ENCODE measurements at regions not wholly inside any gene's neighbourhood (a gene's known extent, or its start where the extent isn't known, plus 50 kb on each side); places are given as distances from the start of the nearest gene placed in this dataset.

- peaks cover 62 to 79% (median 75%) of the 10 kb centered on the region in 7 donors for H3K4me1 Mint-ChIP-seq
- peaks cover 0 to 30% (median 3%) of the 10 kb centered on the region in 5 donors for H3K36me3 Mint-ChIP-seq
- ChIA-PET POLR2A (interaction anchor here (0.8 to 6.8 kb wide), 35 partner anchors 8 to 583 kb away, joined by 3 to 112 read pairs (median 7); partner anchors contain the start of gene TNRC6C), CTCF (interaction anchor here (0.5 to 2.9 kb wide), 19 partner anchors 7 to 290 kb away, joined by 3 to 12 read pairs (median 4); no protein-coding TSS in a partner anchor)
- H3K36me3 ChIP-seq (ENCODE audit: control insufficient read depth in 2 of 3, insufficient read depth in 3 of 3, low read length in 3 of 3) = peaks cover 0 to 15% (median 0%) of the 10 kb centered on the region in 3 experiments
- no peaks in the 10 kb centered on the region for H3K9me3 ChIP-seq (ENCODE audit: control insufficient read depth in 2 of 3, low read length in 3 of 3)
- peak overlapping the region; percentile 95 to 100 (median 99) for H3K4me3 Mint-ChIP-seq
- no peak for DNase-seq
- H3K27ac Mint-ChIP-seq = peak overlapping the region; percentile 70 to 97 (median 96)
- H3K9me3 Mint-ChIP-seq = peaks cover 0 to 2% (median 0%) of the 10 kb centered on the region in 11 donors
- H3K27me3 Mint-ChIP-seq = no peaks in the 10 kb centered on the region
- H3K27me3 ChIP-seq (ENCODE audit: control insufficient read depth in 2 of 2, insufficient read depth in 2 of 2, low read length in 2 of 2) = no peaks in the 10 kb centered on the region
- H3K4me3 ChIP-seq (ENCODE audit: low read length) = peak overlapping the region; percentile 98
- peaks cover 60 to 67% of the 10 kb centered on the region in 2 donors for H3K4me1 ChIP-seq (ENCODE audit: control insufficient read depth in 2 of 2, insufficient read depth in 2 of 2, low read length in 2 of 2)
- H3K27ac ChIP-seq (ENCODE audit: low read depth, low read length) = peak overlapping the region; percentile 80
- ATAC-seq = no peak
- intact Hi-C loops (cut with micrococcal nuclease) = loop anchor here in 1 of 2 donors (10.0 kb wide), 1 partner anchor 749 kb away; the partner anchor contains the start of gene TMC6
Observed at GRCh38 chr17:77375108-77375916, 234.5 kb downstream of the SEC14L1 start.

GRCh38 chr17:77375917-77376651 is 235.3 kb downstream of the SEC14L1 start:
- Histone ChIP-seq H3K27ac (ENCODE audit: low read depth, low read length) (peak overlapping the region; percentile 80), H3K9me3 (ENCODE audit: control insufficient read depth in 2 of 3, low read length in 3 of 3) (no peaks in the 10 kb centered on the region), H3K36me3 (ENCODE audit: control insufficient read depth in 2 of 3, insufficient read depth in 3 of 3, low read length in 3 of 3) (peaks cover 0 to 15% (median 0%) of the 10 kb centered on the region in 3 experiments), H3K4me1 (ENCODE audit: control insufficient read depth in 2 of 2, insufficient read depth in 2 of 2, low read length in 2 of 2) (peaks cover 65 to 67% of the 10 kb centered on the region in 2 donors), H3K27me3 (ENCODE audit: control insufficient read depth in 2 of 2, insufficient read depth in 2 of 2, low read length in 2 of 2) (no peaks in the 10 kb centered on the region), H3K4me3 (ENCODE audit: low read length) (peak overlapping the region; percentile 98)
- intact Hi-C loops (cut with micrococcal nuclease) = loop anchor here (1.0 to 10.0 kb wide), 5 partner anchors 16 to 749 kb away; partner anchors contain the start of gene TMC6 (in 1 of the 2)
- ATAC-seq = peak; percentile 63
- H3K36me3 Mint-ChIP-seq = peaks cover 0 to 30% (median 3%) of the 10 kb centered on the region in 5 donors
- H3K27me3 Mint-ChIP-seq = no peaks in the 10 kb centered on the region
- ChIA-PET CTCF (interaction anchor here (0.5 to 2.9 kb wide), 12 partner anchors 13 to 118 kb away, joined by 3 to 10 read pairs (median 4); no protein-coding TSS in a partner anchor), POLR2A (interaction anchor here (0.6 to 6.8 kb wide), 31 partner anchors 11 to 119 kb away, joined by 3 to 112 read pairs (median 7); no protein-coding TSS in a partner anchor)
- peak overlapping the region; percentile 95 to 100 (median 99) for H3K4me3 Mint-ChIP-seq
- peak overlapping the region; percentile 70 to 97 (median 96) for H3K27ac Mint-ChIP-seq
- H3K4me1 Mint-ChIP-seq = peaks cover 57 to 79% (median 75%) of the 10 kb centered on the region in 7 donors
- DNase-seq = peak; percentile 38 to 78 (median 75)
- H3K9me3 Mint-ChIP-seq = peaks cover 0 to 2% (median 0%) of the 10 kb centered on the region in 11 donors

- Histone ChIP-seq H3K4me1 (ENCODE audit: control insufficient read depth in 2 of 2, insufficient read depth in 2 of 2, low read length in 2 of 2) (peaks cover 64 to 67% of the 10 kb centered on the region in 2 donors), H3K36me3 (ENCODE audit: control insufficient read depth in 2 of 3, insufficient read depth in 3 of 3, low read length in 3 of 3) (peaks cover 0 to 15% (median 0%) of the 10 kb centered on the region in 3 experiments), H3K27ac (ENCODE audit: low read depth, low read length) (peak overlapping the region; percentile 80), H3K27me3 (ENCODE audit: control insufficient read depth in 2 of 2, insufficient read depth in 2 of 2, low read length in 2 of 2) (no peaks in the 10 kb centered on the region), H3K4me3 (ENCODE audit: low read length) (peak overlapping the region; percentile 98), H3K9me3 (ENCODE audit: control insufficient read depth in 2 of 3, low read length in 3 of 3) (no peaks in the 10 kb centered on the region)
- Mint-ChIP-seq H3K9me3 (peaks cover 0 to 2% (median 0%) of the 10 kb centered on the region in 11 donors), H3K27me3 (no peaks in the 10 kb centered on the region), H3K4me3 (peak overlapping the region; percentile 95 to 100 (median 99)), H3K27ac (peak overlapping the region; percentile 70 to 97 (median 96)), H3K36me3 (peaks cover 0 to 31% (median 3%) of the 10 kb centered on the region in 5 donors), H3K4me1 (peaks cover 58 to 79% (median 74%) of the 10 kb centered on the region in 7 donors)
- ATAC-seq (no peak), DNase-seq (no peak)
- POLR2A ChIA-PET = interaction anchor here (0.6 to 6.8 kb wide), 29 partner anchors 10 to 86 kb away, joined by 3 to 112 read pairs (median 7); no protein-coding TSS in a partner anchor
- intact Hi-C loops (cut with micrococcal nuclease) = loop anchor here (1.0 to 10.0 kb wide), 5 partner anchors 15 to 748 kb away; partner anchors contain the start of gene TMC6 (in 1 of the 2)
- CTCF ChIA-PET = interaction anchor here (0.8 to 2.9 kb wide), 9 partner anchors 23 to 64 kb away, joined by 3 to 8 read pairs (median 6); no protein-coding TSS in a partner anchor
Observed at GRCh38 chr17:77376795-77377709, 236.3 kb downstream of the SEC14L1 start.

GRCh38 chr17:77377710-77378235 is 237.0 kb downstream of the SEC14L1 start:
- H3K27me3 Mint-ChIP-seq = no peaks in the 10 kb centered on the region
- Histone ChIP-seq H3K27ac (ENCODE audit: low read depth, low read length) (peak overlapping the region; percentile 80), H3K4me1 (ENCODE audit: control insufficient read depth in 2 of 2, insufficient read depth in 2 of 2, low read length in 2 of 2) (peaks cover 61 to 68% of the 10 kb centered on the region in 2 donors), H3K36me3 (ENCODE audit: control insufficient read depth in 2 of 3, insufficient read depth in 3 of 3, low read length in 3 of 3) (peaks cover 0 to 15% (median 0%) of the 10 kb centered on the region in 3 experiments), H3K27me3 (ENCODE audit: control insufficient read depth in 2 of 2, insufficient read depth in 2 of 2, low read length in 2 of 2) (no peaks in the 10 kb centered on the region), H3K4me3 (ENCODE audit: low read length) (no peak overlapping the region), H3K9me3 (ENCODE audit: control insufficient read depth in 2 of 3, low read length in 3 of 3) (no peaks in the 10 kb centered on the region)
- intact Hi-C loops (cut with micrococcal nuclease) = loop anchor here (2.0 to 10.0 kb wide), 2 partner anchors 27 to 747 kb away; partner anchors contain the start of gene TMC6 (in 1 of the 2)
- H3K36me3 Mint-ChIP-seq = peaks cover 0 to 31% (median 3%) of the 10 kb centered on the region in 5 donors
- ChIA-PET CTCF (interaction anchor here (1.4 to 1.6 kb wide), 2 partner anchors 23 to 47 kb away, joined by 3 to 6 read pairs; no protein-coding TSS in a partner anchor), POLR2A (interaction anchor here (1.0 to 6.8 kb wide), 17 partner anchors 9 to 85 kb away, joined by 3 to 112 read pairs (median 8); no protein-coding TSS in a partner anchor)
- no peak for ATAC-seq
- no peak for DNase-seq
- peak overlapping the region; percentile 42 to 97 (median 93) for H3K27ac Mint-ChIP-seq
- H3K9me3 Mint-ChIP-seq = peaks cover 0 to 2% (median 0%) of the 10 kb centered on the region in 11 donors
- peak overlapping the region in 9 of 10 donors; percentile 44 to 100 (median 98) for H3K4me3 Mint-ChIP-seq
- H3K4me1 Mint-ChIP-seq = peaks cover 59 to 79% (median 77%) of the 10 kb centered on the region in 7 donors
